Thoracic aorta (tissue), 2 donors: ENCODE measurements at regions not wholly inside any gene's neighbourhood (a gene's known extent, or its start where the extent isn't known, plus 50 kb on each side); places are given as distances from the start of the nearest gene placed in this dataset.

Experiments
- ATAC-seq: fragments of 150-250 bp; one replicate; pipeline ENCODE4 v1.8.0; 2017; ENCODE audit warnings: low read depth; ENCODE audit not compliant: insufficient number of reproducible peaks, low FRiP score
- DNase-seq: peaks from one replicate; pipeline ENCODE4 v3.0.0-alpha.2; 2020; ENCODE audit warnings: low spot score
- H3K27ac ChIP-seq, 2 donors: fragments of 200-600 bp; sonication (generic); 1 replicate in 1 of 2; 2 replicates in 1 of 2; pipeline ENCODE4 v1.5.1; 2016; ENCODE audit warnings: mild to moderate bottlenecking in 2 of 2, moderate library complexity in 2 of 2
- H3K27me3 ChIP-seq: fragments of 200-600 bp; sonication (generic); replicated peaks from 2 replicates; pipeline ENCODE4 v1.6.0; 2016; ENCODE audit warnings: mild to moderate bottlenecking; ENCODE audit not compliant: insufficient read depth
- H3K36me3 ChIP-seq: fragments of 200-600 bp; sonication (generic); one replicate; pipeline ENCODE4 v1.5.1; 2016
- H3K4me1 ChIP-seq, 2 donors: fragments of 200-600 bp; sonication (generic); 1 replicate in 1 of 2; 2 replicates in 1 of 2; pipeline versions ENCODE4 v1.5.1 to v1.6.0; 2016; ENCODE audit warnings: low read depth in 2 of 2, mild to moderate bottlenecking in 1 of 2; ENCODE audit not compliant: control insufficient read depth in 1 of 2
- H3K4me3 ChIP-seq: fragments of 200-600 bp; sonication (generic); 2 replicates; pipeline ENCODE4 v1.5.1; 2016; ENCODE audit warnings: mild to moderate bottlenecking
- H3K9me3 ChIP-seq: fragments of 200-600 bp; sonication (generic); 2 replicates; pipeline ENCODE4 v1.5.1; 2016
- TF ChIP-seq, protein P1 (sequence below): fragments of 200-600 bp; sonication (generic); IDR thresholded peaks from one replicate; pipeline ENCODE4 v1.5.1; 2019; ENCODE audit warnings: antibody characterized with exemption

GRCh38 chr9:102769307-102769706, 225.8 kb upstream of the CYLC2 start:
- no peaks in the 10 kb centered on the region for H3K27me3 ChIP-seq
- H3K4me1 ChIP-seq = no peaks in the 10 kb centered on the region
- TF ChIP-seq, protein P1, sequence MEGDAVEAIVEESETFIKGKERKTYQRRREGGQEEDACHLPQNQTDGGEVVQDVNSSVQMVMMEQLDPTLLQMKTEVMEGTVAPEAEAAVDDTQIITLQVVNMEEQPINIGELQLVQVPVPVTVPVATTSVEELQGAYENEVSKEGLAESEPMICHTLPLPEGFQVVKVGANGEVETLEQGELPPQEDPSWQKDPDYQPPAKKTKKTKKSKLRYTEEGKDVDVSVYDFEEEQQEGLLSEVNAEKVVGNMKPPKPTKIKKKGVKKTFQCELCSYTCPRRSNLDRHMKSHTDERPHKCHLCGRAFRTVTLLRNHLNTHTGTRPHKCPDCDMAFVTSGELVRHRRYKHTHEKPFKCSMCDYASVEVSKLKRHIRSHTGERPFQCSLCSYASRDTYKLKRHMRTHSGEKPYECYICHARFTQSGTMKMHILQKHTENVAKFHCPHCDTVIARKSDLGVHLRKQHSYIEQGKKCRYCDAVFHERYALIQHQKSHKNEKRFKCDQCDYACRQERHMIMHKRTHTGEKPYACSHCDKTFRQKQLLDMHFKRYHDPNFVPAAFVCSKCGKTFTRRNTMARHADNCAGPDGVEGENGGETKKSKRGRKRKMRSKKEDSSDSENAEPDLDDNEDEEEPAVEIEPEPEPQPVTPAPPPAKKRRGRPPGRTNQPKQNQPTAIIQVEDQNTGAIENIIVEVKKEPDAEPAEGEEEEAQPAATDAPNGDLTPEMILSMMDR = no peak
- H3K9me3 ChIP-seq = no peaks in the 10 kb centered on the region
- DNase-seq (no peak), ATAC-seq (no peak)
- no peak overlapping the region for H3K4me3 ChIP-seq
- no peaks in the 10 kb centered on the region for H3K36me3 ChIP-seq
- no peak overlapping the region for H3K27ac ChIP-seq

- no peaks in the 10 kb centered on the region for H3K27me3 ChIP-seq
- H3K4me1 ChIP-seq = no peaks in the 10 kb centered on the region
- H3K4me3 ChIP-seq = no peak overlapping the region
- H3K9me3 ChIP-seq = no peaks in the 10 kb centered on the region
- ATAC-seq (no peak), DNase-seq (no peak)
- H3K36me3 ChIP-seq = no peaks in the 10 kb centered on the region
- TF ChIP-seq, protein P1 = no peak
- H3K27ac ChIP-seq = no peak overlapping the region
Observed at GRCh38 chr9:102768002-102768401, 227.1 kb upstream of the CYLC2 start.

GRCh38 chr9:102767076-102767475, 228.1 kb upstream of the CYLC2 start:
- no peaks in the 10 kb centered on the region for H3K27me3 ChIP-seq
- H3K36me3 ChIP-seq = no peaks in the 10 kb centered on the region
- ATAC-seq = no peak
- no peak overlapping the region for H3K27ac ChIP-seq
- no peak overlapping the region for H3K4me3 ChIP-seq
- H3K9me3 ChIP-seq = no peaks in the 10 kb centered on the region
- TF ChIP-seq, protein P1 = no peak
- DNase-seq = no peak
- no peaks in the 10 kb centered on the region for H3K4me1 ChIP-seq

- DNase-seq (no peak), ATAC-seq (no peak)
- Histone ChIP-seq H3K36me3 (no peaks in the 10 kb centered on the region), H3K27me3 (no peaks in the 10 kb centered on the region), H3K27ac (no peak overlapping the region), H3K4me1 (no peaks in the 10 kb centered on the region), H3K4me3 (no peak overlapping the region), H3K9me3 (no peaks in the 10 kb centered on the region)
- TF ChIP-seq, protein P1 = no peak
Observed at GRCh38 chr9:102740578-102740977, 254.6 kb upstream of the CYLC2 start.

- Histone ChIP-seq H3K9me3 (no peaks in the 10 kb centered on the region), H3K27ac (no peak overlapping the region), H3K36me3 (no peaks in the 10 kb centered on the region), H3K27me3 (no peaks in the 10 kb centered on the region), H3K4me3 (no peak overlapping the region), H3K4me1 (no peaks in the 10 kb centered on the region)
- no peak for ATAC-seq
- TF ChIP-seq, protein P1 = no peak
- DNase-seq = no peak
Observed at GRCh38 chr9:102728946-102729345, 266.2 kb upstream of the CYLC2 start.
